GM12873 (cell line): ENCODE measurements at regions not wholly inside any gene's neighbourhood (a gene's known extent, or its start where the extent isn't known, plus 50 kb on each side); places are given as distances from the start of the nearest gene placed in this dataset.

Experiments
- TF ChIP-seq, protein P1 (sequence below): IDR thresholded peaks from 2 replicates; pipeline ENCODE4 v1.5.1; 2012; ENCODE audit warnings: low read depth, mild to moderate bottlenecking, moderate library complexity, low read length, control low read depth; ENCODE audit not compliant: insufficient read depth; ENCODE audit errors: missing control alignments

DNA sequence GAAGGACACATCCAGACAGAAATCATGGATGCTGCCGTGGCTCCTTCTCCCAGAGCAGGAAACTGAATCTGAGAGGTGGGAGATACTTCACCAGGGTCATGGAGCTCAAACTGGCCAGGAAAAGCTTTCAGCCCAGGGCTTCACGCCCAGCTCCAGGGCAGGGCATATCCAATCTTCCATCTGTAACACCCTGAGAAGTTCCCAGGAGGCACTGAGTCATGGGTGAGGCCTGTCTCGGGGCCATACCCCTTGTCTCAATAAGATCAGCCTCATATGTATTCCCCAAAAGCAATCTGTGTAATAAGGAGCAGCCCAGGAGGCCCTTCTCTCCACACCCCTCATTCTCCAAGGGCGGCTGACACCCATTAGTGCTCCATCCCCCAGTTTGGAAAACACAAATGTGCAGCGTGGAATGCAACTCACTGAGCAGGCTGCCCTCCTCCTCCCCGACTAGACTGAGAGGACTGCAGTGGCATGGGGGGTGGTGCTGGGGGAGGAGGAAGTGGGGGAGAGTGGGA is 439.3 kb upstream of the SULF2 start:
- TF ChIP-seq, protein P1, sequence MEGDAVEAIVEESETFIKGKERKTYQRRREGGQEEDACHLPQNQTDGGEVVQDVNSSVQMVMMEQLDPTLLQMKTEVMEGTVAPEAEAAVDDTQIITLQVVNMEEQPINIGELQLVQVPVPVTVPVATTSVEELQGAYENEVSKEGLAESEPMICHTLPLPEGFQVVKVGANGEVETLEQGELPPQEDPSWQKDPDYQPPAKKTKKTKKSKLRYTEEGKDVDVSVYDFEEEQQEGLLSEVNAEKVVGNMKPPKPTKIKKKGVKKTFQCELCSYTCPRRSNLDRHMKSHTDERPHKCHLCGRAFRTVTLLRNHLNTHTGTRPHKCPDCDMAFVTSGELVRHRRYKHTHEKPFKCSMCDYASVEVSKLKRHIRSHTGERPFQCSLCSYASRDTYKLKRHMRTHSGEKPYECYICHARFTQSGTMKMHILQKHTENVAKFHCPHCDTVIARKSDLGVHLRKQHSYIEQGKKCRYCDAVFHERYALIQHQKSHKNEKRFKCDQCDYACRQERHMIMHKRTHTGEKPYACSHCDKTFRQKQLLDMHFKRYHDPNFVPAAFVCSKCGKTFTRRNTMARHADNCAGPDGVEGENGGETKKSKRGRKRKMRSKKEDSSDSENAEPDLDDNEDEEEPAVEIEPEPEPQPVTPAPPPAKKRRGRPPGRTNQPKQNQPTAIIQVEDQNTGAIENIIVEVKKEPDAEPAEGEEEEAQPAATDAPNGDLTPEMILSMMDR: no peak

DNA sequence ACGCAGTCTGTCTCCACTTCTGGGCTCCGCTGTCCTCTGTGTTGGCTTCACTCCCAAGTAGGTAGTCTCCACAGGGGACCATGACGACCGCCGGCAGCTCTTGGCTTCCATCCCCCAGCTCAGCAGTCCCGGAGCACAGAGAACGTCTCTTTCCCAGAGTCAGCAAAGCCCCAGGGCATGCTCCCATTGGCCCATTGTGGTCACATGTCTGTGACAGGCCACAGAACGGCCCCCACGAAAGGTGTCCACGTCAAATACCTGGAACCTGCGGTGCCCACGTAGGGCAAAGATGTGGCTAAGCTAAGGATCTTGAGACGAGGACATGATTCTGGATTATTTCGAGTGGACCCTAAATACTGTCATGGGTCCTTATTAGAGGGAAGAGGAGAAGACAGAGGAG is 438.4 kb upstream of the SULF2 start:
- TF ChIP-seq, protein P1: no peak

DNA sequence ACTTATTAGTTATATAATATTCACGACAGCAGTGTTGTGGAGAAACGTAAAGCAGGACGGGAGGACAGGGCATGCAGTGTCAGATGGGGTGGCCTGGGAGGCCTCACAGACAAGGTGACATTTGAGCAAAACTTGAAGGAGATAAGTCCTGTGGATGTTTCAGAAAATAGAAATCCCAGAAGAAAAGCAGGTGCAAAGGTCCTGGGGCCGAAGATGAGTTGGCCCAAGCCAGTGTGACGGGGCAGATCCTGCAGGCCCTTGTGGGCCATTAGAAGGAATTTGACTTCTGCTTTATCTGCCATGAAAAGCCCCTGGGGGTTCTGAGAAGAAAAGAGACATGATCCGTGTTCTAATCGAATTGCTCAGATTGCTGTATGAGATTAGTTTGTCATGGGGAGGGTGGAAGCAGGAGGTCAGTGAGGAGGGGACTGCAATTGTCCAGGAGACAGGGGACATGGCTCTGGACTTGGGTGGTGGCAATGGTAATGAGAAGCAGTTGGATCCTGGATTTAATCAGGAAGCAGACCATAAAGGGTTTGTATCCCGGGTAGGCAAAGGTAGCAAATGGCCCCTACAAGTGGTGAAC is 437.4 kb upstream of the SULF2 start:
- TF ChIP-seq, protein P1: no peak

DNA sequence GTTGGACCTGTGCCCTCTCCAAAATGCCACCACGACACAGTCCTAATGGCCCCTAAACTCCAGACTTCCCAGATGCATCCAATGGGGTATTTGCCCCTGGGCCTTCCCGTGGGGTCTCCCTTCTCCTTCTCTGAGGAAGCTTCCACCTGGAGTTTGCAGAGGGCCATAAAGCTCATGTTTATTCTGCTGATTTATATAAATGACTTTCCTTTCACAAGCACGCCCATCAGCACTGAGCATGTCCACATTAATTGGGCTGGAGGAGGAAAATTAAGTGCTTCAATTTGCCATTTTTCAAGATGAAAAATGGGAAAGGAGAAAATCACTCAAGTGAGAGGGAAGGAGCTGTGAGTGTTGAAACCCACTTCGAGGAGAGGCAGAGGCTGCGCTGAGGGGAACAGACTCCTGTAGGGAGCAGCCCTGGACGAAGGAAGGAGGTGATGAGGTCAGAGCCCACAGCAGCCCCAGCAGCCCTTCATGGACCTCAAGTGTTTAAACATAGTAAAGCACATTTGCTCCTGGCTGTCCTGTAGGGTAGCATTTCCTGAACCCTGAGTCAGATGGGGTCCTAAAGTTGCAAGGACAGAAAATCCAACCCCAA is 434.9 kb upstream of the SULF2 start:
- TF ChIP-seq, protein P1: no peak

DNA sequence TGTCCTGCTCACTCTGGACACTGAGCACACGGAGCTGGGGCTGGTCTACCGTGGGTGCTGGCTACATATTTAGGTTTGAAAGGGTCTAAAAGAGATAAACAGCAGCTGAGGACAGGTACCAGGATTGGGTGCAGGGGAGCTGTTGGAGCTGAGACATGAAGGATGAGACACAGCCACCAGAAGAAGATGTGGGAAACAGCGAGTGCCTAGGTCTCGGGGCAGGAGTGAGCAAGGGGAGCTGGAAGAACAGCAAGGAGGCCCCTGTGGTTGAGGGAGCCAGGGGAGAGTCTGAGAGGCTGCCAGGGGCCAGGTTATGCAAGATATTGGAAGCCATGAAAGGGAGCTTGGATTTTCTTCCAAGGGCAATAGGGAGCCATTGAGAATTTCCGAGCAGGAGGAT is 434.0 kb upstream of the SULF2 start:
- TF ChIP-seq, protein P1: no peak

DNA sequence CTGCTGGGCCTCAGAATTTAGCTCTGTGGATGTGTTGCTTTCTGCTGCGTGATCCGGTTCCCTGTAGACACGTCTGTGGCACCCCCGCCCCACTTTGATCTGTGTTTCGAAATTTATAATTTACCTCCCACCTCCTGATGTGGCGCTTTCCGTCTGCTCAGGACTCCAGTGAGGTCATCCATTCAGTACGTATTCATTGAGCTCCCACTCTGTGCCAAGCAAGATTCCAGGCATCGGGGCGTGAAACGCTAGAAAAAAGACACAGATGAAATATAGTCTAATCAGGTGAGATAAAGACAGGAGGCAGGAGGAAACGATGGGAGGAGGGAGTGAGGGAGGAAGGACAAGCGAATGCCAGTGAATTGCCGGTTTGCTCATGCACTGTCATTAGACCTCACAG is 431.9 kb upstream of the SULF2 start:
- TF ChIP-seq, protein P1: no peak

DNA sequence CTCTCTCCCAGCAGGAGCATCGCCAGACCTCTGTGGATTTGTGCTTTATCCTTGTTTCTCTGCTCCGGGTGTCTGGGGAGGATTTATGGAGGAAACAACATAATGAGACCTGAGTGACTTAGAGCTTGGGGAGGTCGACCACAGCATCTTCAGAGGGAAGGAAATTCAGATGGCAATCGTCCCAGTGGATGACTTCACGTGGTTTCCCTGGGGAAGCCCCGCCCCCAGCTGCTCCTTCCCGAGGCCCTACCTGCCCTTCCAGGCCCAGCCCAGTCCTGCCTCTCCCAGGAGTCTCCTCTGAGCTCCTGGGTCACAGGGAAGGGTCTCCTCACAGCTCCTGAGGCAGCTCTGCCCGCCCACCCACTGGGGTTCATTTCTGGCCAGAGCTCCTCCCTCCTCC is 430.3 kb upstream of the SULF2 start:
- TF ChIP-seq, protein P1: no peak
